GM23338 (cell line): ENCODE measurements at regions not wholly inside any gene's neighbourhood (a gene's known extent, or its start where the extent isn't known, plus 50 kb on each side); places are given as distances from the start of the nearest gene placed in this dataset.

Experiments
- ATAC-seq: fragments of 200-7000 bp; cut with Tn5 transposase; 3 replicates; pipeline ENCODE4 v1.9.1; 2020
- DNase-seq: peaks from one replicate; pipeline ENCODE4 v3.0.0-alpha.2; 2015; ENCODE audit warnings: low spot score
- H2AFZ ChIP-seq: fragments of 200-600 bp; sonication (generic); 2 replicates; pipeline ENCODE4 v1.8.0; 2016; ENCODE audit warnings: antibody characterized with exemption, mild to moderate bottlenecking, moderate library complexity
- H3F3A ChIP-seq: fragments of 200-600 bp; sonication (generic); replicated peaks from 2 replicates; pipeline ENCODE4 v1.8.0; 2017; ENCODE audit warnings: antibody characterized with exemption, mixed run types, low read depth
- H3K27ac ChIP-seq: fragments of 200-600 bp; sonication (generic); 2 replicates; pipeline ENCODE4 v1.6.1; 2016; ENCODE audit warnings: low read depth
- H3K27me3 ChIP-seq: fragments of 200-600 bp; sonication (generic); 2 replicates; pipeline ENCODE4 v1.8.0; 2016; ENCODE audit warnings: mild to moderate bottlenecking, mixed run types, moderate library complexity; ENCODE audit not compliant: insufficient read depth
- H3K36me3 ChIP-seq: fragments of 200-600 bp; sonication (generic); 2 replicates; pipeline ENCODE4 v1.8.0; 2016; ENCODE audit warnings: mild to moderate bottlenecking; ENCODE audit not compliant: insufficient read depth
- H3K4me1 ChIP-seq: fragments of 200-600 bp; sonication (generic); 2 replicates; pipeline ENCODE4 v1.8.0; 2016; ENCODE audit warnings: mild to moderate bottlenecking, moderate library complexity; ENCODE audit not compliant: insufficient read depth
- H3K4me2 ChIP-seq: fragments of 200-600 bp; sonication (generic); 2 replicates; pipeline ENCODE4 v1.7.1; 2017; ENCODE audit warnings: mixed run types
- H3K4me3 ChIP-seq: fragments of 200-600 bp; sonication (generic); 2 replicates; pipeline ENCODE4 v1.6.1; 2016; ENCODE audit warnings: mixed run types
- H3K79me2 ChIP-seq: fragments of 200-600 bp; sonication (generic); replicated peaks from 2 replicates; pipeline ENCODE4 v1.8.0; 2017; ENCODE audit warnings: mild to moderate bottlenecking; ENCODE audit not compliant: insufficient read depth
- H3K9me2 ChIP-seq: fragments of 200-600 bp; sonication (generic); 2 replicates; pipeline ENCODE4 v1.8.0; 2017; ENCODE audit not compliant: insufficient read depth
- H4K20me1 ChIP-seq: fragments of 200-600 bp; sonication (generic); replicated peaks from 2 replicates; pipeline ENCODE4 v1.8.0; 2017; ENCODE audit warnings: mild to moderate bottlenecking; ENCODE audit not compliant: insufficient read depth
- H3K27ac Mint-ChIP-seq: 2 replicates; pipeline ENCODE4 v1.8.0; 2020; ENCODE audit warnings: inconsistent platforms, mild to moderate bottlenecking, moderate library complexity, mixed read lengths
- H3K27me3 Mint-ChIP-seq: 3 replicates; pipeline ENCODE4 v1.8.0; 2022; ENCODE audit warnings: low read depth, mild to moderate bottlenecking, moderate library complexity, mixed read lengths, inconsistent platforms; ENCODE audit not compliant: insufficient read depth, poor library complexity
- H3K36me3 Mint-ChIP-seq: 3 replicates; pipeline ENCODE4 v1.8.0; 2021; ENCODE audit warnings: low read depth, mild to moderate bottlenecking, inconsistent platforms, moderate library complexity, mixed read lengths
- H3K4me1 Mint-ChIP-seq: 3 replicates; pipeline ENCODE4 v1.8.0; 2020; ENCODE audit warnings: mild to moderate bottlenecking, inconsistent platforms, mixed read lengths
- H3K4me3 Mint-ChIP-seq: 3 replicates; pipeline ENCODE4 v1.8.0; 2021; ENCODE audit warnings: moderate library complexity, mild to moderate bottlenecking, inconsistent platforms, mixed read lengths
- H3K9me3 Mint-ChIP-seq: 3 replicates; pipeline ENCODE4 v1.8.0; 2020; ENCODE audit warnings: moderate library complexity, mild to moderate bottlenecking, inconsistent platforms, mixed read lengths
- CREB1 ChIP-seq: fragments of 250-450 bp; sonication (Bioruptor Pico); IDR thresholded peaks from 2 replicates; pipeline ENCODE4 v1.5.0; 2020; ENCODE audit warnings: low read depth, mild to moderate bottlenecking, moderate library complexity
- EZH2 ChIP-seq: fragments of 200-600 bp; sonication (generic); IDR thresholded peaks from one replicate; pipeline ENCODE4 v1.8.0; 2017; ENCODE audit warnings: antibody characterized with exemption, mild to moderate bottlenecking, low read depth; ENCODE audit not compliant: unreplicated experiment
- EZH2phosphoT487 ChIP-seq: fragments of 200-600 bp; sonication (generic); IDR thresholded peaks from one replicate; pipeline ENCODE4 v1.8.1; 2018; ENCODE audit warnings: antibody characterized with exemption; ENCODE audit not compliant: unreplicated experiment
- JUNB ChIP-seq: IDR thresholded peaks from one replicate; pipeline ENCODE4 v1.6.1; 2016; ENCODE audit warnings: antibody characterized with exemption; ENCODE audit not compliant: unreplicated experiment
- NANOG ChIP-seq: IDR thresholded peaks from 2 replicates; pipeline ENCODE4 v1.6.1; 2016; ENCODE audit warnings: antibody characterized with exemption, borderline replicate concordance
- POLR2AphosphoS5 ChIP-seq: IDR thresholded peaks from 2 replicates; pipeline ENCODE4 v1.6.1; 2016; ENCODE audit warnings: antibody characterized with exemption, low read depth
- STAT1 ChIP-seq: IDR thresholded peaks from one replicate; pipeline ENCODE4 v1.6.1; 2016; ENCODE audit warnings: antibody characterized with exemption; ENCODE audit not compliant: unreplicated experiment
- ZNF114 ChIP-seq: fragments of 250-450 bp; sonication (Bioruptor Pico); IDR thresholded peaks from 2 replicates; pipeline ENCODE4 v1.5.0; 2020; ENCODE audit warnings: mild to moderate bottlenecking, moderate library complexity
- ZNF331 ChIP-seq: fragments of 250-450 bp; sonication (Bioruptor Pico); IDR thresholded peaks from 2 replicates; pipeline ENCODE4 v1.5.0; 2020; ENCODE audit warnings: low read depth, mild to moderate bottlenecking, moderate library complexity
- TF ChIP-seq, protein P1 (sequence below), 2 experiments: fragments of 200-600 bp in 1 of 2; sonication (generic) in 1 of 2; conservative IDR thresholded peaks; 2 replicates each; pipeline versions ENCODE4 v1.5.1 to v1.6.1; 2016 to 2017; ENCODE audit warnings: antibody characterized with exemption in 2 of 2, low read depth in 2 of 2, mild to moderate bottlenecking in 2 of 2, moderate library complexity in 1 of 2
- TF ChIP-seq, protein P2 (sequence below): IDR thresholded peaks from one replicate; pipeline ENCODE4 v1.6.1; 2018; ENCODE audit warnings: antibody characterized with exemption; ENCODE audit not compliant: unreplicated experiment
- TF ChIP-seq, protein P3 (sequence below): fragments of 250-450 bp; sonication (Bioruptor Pico); IDR thresholded peaks from 2 replicates; pipeline ENCODE4 v1.5.0; 2020; ENCODE audit warnings: mild to moderate bottlenecking, moderate library complexity
- TF ChIP-seq, protein P4 (sequence below): IDR thresholded peaks from 2 replicates; pipeline ENCODE4 v1.6.1; 2016; ENCODE audit warnings: antibody characterized with exemption

DNA sequence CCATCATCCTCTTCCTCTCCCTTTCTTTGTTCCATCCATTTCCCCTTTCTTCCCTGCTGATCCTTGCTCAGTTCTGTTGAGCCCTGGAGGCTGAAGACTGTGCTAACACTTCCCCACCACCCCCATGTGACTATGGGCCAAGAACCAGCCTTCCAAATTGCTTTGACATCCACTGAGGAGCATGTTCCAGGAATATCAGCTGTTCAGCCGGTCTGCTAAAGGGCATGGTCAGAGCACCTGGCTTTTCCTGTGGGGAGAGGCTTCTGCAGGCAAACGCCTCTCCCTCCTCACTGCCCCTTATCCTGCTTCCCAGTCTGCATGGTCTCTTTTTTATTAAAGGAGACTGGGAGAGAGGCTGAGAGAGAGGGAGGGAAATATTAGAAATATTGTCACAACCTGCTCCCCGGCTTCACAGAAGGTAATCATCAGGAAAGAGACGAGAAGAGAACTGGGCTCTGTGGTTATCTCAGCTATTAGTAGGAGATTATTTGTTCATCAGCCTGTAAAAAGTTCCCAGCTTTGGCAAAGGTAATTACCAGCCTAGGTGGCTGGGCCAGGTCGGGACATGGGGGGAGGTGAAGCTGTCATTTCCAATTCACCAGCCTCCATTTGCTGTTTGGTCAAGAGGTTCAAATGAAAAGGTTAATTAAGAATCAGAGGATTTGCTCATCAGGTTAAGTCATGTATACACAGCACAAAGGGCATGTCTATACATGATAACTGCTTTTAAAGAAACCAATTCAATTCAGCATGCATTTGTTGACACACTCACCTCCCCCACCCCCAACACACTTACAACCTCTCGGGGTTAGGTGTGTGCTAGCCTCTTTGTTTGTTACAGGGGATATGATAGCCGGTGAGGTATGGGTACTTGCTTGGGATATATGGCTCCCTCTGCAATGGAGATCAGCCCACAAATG lies 83.7 kb upstream of the CRHR1 start:
- no peak overlapping the region for H3K4me2 ChIP-seq
- no peak for DNase-seq
- Mint-ChIP-seq H3K36me3 (no peaks in the 10 kb centered on the region; the same call in 2 of the 3 replicates), H3K27me3 (no peaks in the 10 kb centered on the region), H3K9me3 (no peaks in the 10 kb centered on the region), H3K27ac (no peak overlapping the region), H3K4me3 (no peak overlapping the region), H3K4me1 (peaks cover 4% of the 10 kb centered on the region; the same call in 2 of the 3 replicates)
- no peak for ATAC-seq
- no peaks in the 10 kb centered on the region for H3K27me3 ChIP-seq
- 0 out of 2 replicates have a peak, but pooled peaks cover under 1% of the 10 kb centered on the region for H4K20me1 ChIP-seq
- peaks cover 7% of the 10 kb centered on the region; the same call in 1 of the 2 replicates for H3K4me1 ChIP-seq
- H3K79me2 ChIP-seq, result no peaks in the 10 kb centered on the region
- TF ChIP-seq, protein P1, sequence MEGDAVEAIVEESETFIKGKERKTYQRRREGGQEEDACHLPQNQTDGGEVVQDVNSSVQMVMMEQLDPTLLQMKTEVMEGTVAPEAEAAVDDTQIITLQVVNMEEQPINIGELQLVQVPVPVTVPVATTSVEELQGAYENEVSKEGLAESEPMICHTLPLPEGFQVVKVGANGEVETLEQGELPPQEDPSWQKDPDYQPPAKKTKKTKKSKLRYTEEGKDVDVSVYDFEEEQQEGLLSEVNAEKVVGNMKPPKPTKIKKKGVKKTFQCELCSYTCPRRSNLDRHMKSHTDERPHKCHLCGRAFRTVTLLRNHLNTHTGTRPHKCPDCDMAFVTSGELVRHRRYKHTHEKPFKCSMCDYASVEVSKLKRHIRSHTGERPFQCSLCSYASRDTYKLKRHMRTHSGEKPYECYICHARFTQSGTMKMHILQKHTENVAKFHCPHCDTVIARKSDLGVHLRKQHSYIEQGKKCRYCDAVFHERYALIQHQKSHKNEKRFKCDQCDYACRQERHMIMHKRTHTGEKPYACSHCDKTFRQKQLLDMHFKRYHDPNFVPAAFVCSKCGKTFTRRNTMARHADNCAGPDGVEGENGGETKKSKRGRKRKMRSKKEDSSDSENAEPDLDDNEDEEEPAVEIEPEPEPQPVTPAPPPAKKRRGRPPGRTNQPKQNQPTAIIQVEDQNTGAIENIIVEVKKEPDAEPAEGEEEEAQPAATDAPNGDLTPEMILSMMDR (conservative IDR thresholded peaks at IDR 0.05; ENCODE audit: low read depth in 2 of 2), result no peak
- TF ChIP-seq ZNF331 (CRISPR knock-in tag) (no peak), ZNF114 (CRISPR knock-in tag) (no peak), JUNB (no peak), NANOG (no peak), POLR2AphosphoS5 (no peak), EZH2phosphoT487 (no peak), CREB1 (no peak), STAT1 (no peak), EZH2 (no peak)
- TF ChIP-seq, protein P2, sequence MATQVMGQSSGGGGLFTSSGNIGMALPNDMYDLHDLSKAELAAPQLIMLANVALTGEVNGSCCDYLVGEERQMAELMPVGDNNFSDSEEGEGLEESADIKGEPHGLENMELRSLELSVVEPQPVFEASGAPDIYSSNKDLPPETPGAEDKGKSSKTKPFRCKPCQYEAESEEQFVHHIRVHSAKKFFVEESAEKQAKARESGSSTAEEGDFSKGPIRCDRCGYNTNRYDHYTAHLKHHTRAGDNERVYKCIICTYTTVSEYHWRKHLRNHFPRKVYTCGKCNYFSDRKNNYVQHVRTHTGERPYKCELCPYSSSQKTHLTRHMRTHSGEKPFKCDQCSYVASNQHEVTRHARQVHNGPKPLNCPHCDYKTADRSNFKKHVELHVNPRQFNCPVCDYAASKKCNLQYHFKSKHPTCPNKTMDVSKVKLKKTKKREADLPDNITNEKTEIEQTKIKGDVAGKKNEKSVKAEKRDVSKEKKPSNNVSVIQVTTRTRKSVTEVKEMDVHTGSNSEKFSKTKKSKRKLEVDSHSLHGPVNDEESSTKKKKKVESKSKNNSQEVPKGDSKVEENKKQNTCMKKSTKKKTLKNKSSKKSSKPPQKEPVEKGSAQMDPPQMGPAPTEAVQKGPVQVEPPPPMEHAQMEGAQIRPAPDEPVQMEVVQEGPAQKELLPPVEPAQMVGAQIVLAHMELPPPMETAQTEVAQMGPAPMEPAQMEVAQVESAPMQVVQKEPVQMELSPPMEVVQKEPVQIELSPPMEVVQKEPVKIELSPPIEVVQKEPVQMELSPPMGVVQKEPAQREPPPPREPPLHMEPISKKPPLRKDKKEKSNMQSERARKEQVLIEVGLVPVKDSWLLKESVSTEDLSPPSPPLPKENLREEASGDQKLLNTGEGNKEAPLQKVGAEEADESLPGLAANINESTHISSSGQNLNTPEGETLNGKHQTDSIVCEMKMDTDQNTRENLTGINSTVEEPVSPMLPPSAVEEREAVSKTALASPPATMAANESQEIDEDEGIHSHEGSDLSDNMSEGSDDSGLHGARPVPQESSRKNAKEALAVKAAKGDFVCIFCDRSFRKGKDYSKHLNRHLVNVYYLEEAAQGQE, result no peak
- TF ChIP-seq, protein P3, sequence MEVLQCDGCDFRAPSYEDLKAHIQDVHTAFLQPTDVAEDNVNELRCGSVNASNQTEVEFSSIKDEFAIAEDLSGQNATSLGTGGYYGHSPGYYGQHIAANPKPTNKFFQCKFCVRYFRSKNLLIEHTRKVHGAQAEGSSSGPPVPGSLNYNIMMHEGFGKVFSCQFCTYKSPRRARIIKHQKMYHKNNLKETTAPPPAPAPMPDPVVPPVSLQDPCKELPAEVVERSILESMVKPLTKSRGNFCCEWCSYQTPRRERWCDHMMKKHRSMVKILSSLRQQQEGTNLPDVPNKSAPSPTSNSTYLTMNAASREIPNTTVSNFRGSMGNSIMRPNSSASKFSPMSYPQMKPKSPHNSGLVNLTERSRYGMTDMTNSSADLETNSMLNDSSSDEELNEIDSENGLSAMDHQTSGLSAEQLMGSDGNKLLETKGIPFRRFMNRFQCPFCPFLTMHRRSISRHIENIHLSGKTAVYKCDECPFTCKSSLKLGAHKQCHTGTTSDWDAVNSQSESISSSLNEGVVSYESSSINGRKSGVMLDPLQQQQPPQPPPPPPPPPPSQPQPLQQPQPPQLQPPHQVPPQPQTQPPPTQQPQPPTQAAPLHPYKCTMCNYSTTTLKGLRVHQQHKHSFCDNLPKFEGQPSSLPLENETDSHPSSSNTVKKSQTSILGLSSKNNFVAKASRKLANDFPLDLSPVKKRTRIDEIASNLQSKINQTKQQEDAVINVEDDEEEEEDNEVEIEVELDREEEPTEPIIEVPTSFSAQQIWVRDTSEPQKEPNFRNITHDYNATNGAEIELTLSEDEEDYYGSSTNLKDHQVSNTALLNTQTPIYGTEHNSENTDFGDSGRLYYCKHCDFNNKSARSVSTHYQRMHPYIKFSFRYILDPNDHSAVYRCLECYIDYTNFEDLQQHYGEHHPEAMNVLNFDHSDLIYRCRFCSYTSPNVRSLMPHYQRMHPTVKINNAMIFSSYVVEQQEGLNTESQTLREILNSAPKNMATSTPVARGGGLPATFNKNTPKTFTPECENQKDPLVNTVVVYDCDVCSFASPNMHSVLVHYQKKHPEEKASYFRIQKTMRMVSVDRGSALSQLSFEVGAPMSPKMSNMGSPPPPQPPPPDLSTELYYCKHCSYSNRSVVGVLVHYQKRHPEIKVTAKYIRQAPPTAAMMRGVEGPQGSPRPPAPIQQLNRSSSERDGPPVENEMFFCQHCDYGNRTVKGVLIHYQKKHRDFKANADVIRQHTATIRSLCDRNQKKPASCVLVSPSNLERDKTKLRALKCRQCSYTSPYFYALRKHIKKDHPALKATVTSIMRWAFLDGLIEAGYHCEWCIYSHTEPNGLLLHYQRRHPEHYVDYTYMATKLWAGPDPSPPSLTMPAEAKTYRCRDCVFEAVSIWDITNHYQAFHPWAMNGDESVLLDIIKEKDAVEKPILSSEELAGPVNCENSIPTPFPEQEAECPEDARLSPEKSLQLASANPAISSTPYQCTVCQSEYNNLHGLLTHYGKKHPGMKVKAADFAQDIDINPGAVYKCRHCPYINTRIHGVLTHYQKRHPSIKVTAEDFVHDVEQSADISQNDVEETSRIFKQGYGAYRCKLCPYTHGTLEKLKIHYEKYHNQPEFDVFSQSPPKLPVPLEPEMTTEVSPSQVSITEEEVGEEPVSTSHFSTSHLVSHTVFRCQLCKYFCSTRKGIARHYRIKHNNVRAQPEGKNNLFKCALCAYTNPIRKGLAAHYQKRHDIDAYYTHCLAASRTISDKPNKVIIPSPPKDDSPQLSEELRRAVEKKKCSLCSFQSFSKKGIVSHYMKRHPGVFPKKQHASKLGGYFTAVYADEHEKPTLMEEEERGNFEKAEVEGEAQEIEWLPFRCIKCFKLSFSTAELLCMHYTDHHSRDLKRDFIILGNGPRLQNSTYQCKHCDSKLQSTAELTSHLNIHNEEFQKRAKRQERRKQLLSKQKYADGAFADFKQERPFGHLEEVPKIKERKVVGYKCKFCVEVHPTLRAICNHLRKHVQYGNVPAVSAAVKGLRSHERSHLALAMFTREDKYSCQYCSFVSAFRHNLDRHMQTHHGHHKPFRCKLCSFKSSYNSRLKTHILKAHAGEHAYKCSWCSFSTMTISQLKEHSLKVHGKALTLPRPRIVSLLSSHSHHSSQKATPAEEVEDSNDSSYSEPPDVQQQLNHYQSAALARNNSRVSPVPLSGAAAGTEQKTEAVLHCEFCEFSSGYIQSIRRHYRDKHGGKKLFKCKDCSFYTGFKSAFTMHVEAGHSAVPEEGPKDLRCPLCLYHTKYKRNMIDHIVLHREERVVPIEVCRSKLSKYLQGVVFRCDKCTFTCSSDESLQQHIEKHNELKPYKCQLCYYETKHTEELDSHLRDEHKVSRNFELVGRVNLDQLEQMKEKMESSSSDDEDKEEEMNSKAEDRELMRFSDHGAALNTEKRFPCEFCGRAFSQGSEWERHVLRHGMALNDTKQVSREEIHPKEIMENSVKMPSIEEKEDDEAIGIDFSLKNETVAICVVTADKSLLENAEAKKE, result no peak
- TF ChIP-seq, protein P4, sequence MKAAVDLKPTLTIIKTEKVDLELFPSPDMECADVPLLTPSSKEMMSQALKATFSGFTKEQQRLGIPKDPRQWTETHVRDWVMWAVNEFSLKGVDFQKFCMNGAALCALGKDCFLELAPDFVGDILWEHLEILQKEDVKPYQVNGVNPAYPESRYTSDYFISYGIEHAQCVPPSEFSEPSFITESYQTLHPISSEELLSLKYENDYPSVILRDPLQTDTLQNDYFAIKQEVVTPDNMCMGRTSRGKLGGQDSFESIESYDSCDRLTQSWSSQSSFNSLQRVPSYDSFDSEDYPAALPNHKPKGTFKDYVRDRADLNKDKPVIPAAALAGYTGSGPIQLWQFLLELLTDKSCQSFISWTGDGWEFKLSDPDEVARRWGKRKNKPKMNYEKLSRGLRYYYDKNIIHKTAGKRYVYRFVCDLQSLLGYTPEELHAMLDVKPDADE, result no peak
- H3F3A ChIP-seq, result no peaks in the 10 kb centered on the region
- no peak overlapping the region for H3K4me3 ChIP-seq
- no peaks in the 10 kb centered on the region for H3K9me2 ChIP-seq
- no peak overlapping the region for H3K27ac ChIP-seq
- no peaks in the 10 kb centered on the region for H3K36me3 ChIP-seq
- H2AFZ ChIP-seq, result no peak overlapping the region
